SK-N-SH treated with all-trans-retinoic acid at 6 μM for 48 hours (cell line): ENCODE measurements at regions not wholly inside any gene's neighbourhood (a gene's known extent, or its start where the extent isn't known, plus 50 kb on each side); places are given as distances from the start of the nearest gene placed in this dataset.

Source experiments
- CREB5 ChIP-seq: fragments of 250-450 bp; sonication (Bioruptor Pico); IDR thresholded peaks from 2 replicates; pipeline ENCODE4 v1.5.1; 2020; ENCODE audit warnings: low read depth, mild to moderate bottlenecking, moderate library complexity
- ESRRG ChIP-seq: fragments of 250-450 bp; sonication (Bioruptor Pico); IDR thresholded peaks from 2 replicates; pipeline ENCODE4 v1.6.1; 2021; ENCODE audit warnings: mild to moderate bottlenecking
- PATZ1 ChIP-seq: fragments of 250-450 bp; sonication (Bioruptor Pico); IDR thresholded peaks from 2 replicates; pipeline ENCODE4 v1.8.0; 2020; ENCODE audit warnings: mild to moderate bottlenecking, moderate library complexity, borderline replicate concordance
- SNAI2 ChIP-seq: fragments of 250-450 bp; sonication (Bioruptor Pico); IDR thresholded peaks from 2 replicates; pipeline ENCODE4 v1.5.0; 2020; ENCODE audit warnings: mild to moderate bottlenecking, moderate library complexity
- TOX ChIP-seq: fragments of 250-450 bp; sonication (Bioruptor Pico); IDR thresholded peaks from 2 replicates; pipeline ENCODE4 v1.8.0; 2021; ENCODE audit warnings: mild to moderate bottlenecking, moderate library complexity, borderline replicate concordance
- TSHZ2 ChIP-seq: fragments of 250-450 bp; sonication (Bioruptor Pico); IDR thresholded peaks from 2 replicates; pipeline ENCODE4 v1.5.0; 2020; ENCODE audit warnings: mild to moderate bottlenecking, moderate library complexity
- ZC3H10 ChIP-seq: fragments of 250-450 bp; sonication (Bioruptor Pico); IDR thresholded peaks from 2 replicates; pipeline ENCODE4 v1.5.1; 2021; ENCODE audit warnings: mild to moderate bottlenecking, moderate library complexity
- ZNF565 ChIP-seq: fragments of 450-650 bp; formaldehyde crosslinking; conservative IDR thresholded peaks from 2 replicates; pipeline ENCODE4 v1.5.0; 2020; ENCODE audit warnings: low read depth, mild to moderate bottlenecking, moderate library complexity

- no peak for TF ChIP-seq TSHZ2
- no peak for TF ChIP-seq ZC3H10 (CRISPR knock-in tag)
- TF ChIP-seq CREB5 (CRISPR knock-in tag): no peak
- TF ChIP-seq ZNF565 (CRISPR knock-in tag): no peak
- TF ChIP-seq TOX (CRISPR knock-in tag): no peak
- TF ChIP-seq SNAI2 (CRISPR knock-in tag): no peak
- TF ChIP-seq ESRRG (CRISPR knock-in tag): no peak
- TF ChIP-seq PATZ1 (CRISPR knock-in tag): no peak
Measured at GRCh38 chr2:223282221-223282620, 230.2 kb downstream of the KCNE4 start.
